ENCODE measurements at regions not wholly inside any gene's neighbourhood (a gene's known extent, or its start where the extent isn't known, plus 50 kb on each side); places are given as distances from the start of the nearest gene placed in this dataset.

DNA sequence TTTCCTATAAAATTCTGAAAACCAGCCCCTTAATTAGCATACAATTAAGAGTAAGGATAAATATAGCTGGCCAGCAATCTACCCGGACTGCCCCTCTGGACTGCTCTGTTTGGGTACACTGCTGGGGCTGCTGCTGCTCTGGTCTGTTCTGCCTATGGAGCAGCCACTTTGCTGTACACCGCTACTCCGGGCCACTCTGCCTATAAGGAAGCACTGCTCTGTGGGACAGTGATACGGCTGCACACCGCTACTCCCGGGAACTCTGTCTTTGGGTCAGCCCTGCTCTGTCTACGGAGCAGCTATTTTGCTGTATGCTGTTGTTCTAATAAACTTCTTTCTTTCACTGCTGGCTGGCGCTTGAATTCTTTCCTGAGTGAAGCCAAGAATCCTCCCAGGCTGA lies 316.5 kb upstream of the PLSCR5 start:
- TF ChIP-seq, protein P1, sequence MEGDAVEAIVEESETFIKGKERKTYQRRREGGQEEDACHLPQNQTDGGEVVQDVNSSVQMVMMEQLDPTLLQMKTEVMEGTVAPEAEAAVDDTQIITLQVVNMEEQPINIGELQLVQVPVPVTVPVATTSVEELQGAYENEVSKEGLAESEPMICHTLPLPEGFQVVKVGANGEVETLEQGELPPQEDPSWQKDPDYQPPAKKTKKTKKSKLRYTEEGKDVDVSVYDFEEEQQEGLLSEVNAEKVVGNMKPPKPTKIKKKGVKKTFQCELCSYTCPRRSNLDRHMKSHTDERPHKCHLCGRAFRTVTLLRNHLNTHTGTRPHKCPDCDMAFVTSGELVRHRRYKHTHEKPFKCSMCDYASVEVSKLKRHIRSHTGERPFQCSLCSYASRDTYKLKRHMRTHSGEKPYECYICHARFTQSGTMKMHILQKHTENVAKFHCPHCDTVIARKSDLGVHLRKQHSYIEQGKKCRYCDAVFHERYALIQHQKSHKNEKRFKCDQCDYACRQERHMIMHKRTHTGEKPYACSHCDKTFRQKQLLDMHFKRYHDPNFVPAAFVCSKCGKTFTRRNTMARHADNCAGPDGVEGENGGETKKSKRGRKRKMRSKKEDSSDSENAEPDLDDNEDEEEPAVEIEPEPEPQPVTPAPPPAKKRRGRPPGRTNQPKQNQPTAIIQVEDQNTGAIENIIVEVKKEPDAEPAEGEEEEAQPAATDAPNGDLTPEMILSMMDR (IDR thresholded peaks at IDR 0.05) = no peak
- TF ChIP-seq POLR2A (IDR thresholded peaks at IDR 0.05) = no peak
- no peak for TF ChIP-seq EP300 (IDR thresholded peaks at IDR 0.05)

Measured in suprapubic skin (tissue), 3 donors.